H1 (cell line): ENCODE measurements at regions not wholly inside any gene's neighbourhood (a gene's known extent, or its start where the extent isn't known, plus 50 kb on each side); places are given as distances from the start of the nearest gene placed in this dataset.

Experiments
- CTCF ChIA-PET: fragments of 300-600 bp; sonication (Branson Sonifier 250); formaldehyde crosslinking; loops from one replicate; lab custom pipeline; 2021; ENCODE audit not compliant: partially characterized antibody; lab: Charles Lee
- POLR2A ChIA-PET: fragments of 300-600 bp; sonication (Branson Sonifier 250); formaldehyde crosslinking; loops from one replicate; lab custom pipeline; 2021; ENCODE audit warnings: inconsistent platforms; ENCODE audit not compliant: partially characterized antibody; lab: Charles Lee
- DNase-seq, 2 experiments: peaks; one replicate each; pipeline versions ENCODE4 v3.0.0 to v3.0.0-alpha.2; 2010 to 2022; ENCODE audit warnings: low spot score in 2 of 2, low read depth in 1 of 2, mixed read lengths in 1 of 2
- FAIRE-seq: peaks from 2 replicates; lab custom pipeline; 2011; peaks lifted over from hg19 to GRCh38; lab: Jason Lieb, UNC
- H2AFZ ChIP-seq: 2 replicates; pipeline ENCODE4 v1.8.1; 2012; ENCODE audit warnings: low read length, inconsistent platforms
- H2AK5ac ChIP-seq: 2 replicates; pipeline ENCODE4 v1.6.1; 2013; ENCODE audit warnings: low read depth, low read length
- H2BK120ac ChIP-seq: replicated peaks from 2 replicates; pipeline ENCODE3; 2013; ENCODE audit warnings: low read depth, low read length, inconsistent platforms
- H2BK12ac ChIP-seq: 2 replicates; pipeline ENCODE4 v1.6.1; 2013; ENCODE audit warnings: low read depth, low read length
- H2BK15ac ChIP-seq: 2 replicates; pipeline ENCODE4 v1.6.1; 2013; ENCODE audit warnings: low read length
- H2BK20ac ChIP-seq: 2 replicates; pipeline ENCODE4 v1.6.1; 2013; ENCODE audit warnings: low read length
- H2BK5ac ChIP-seq: 2 replicates; pipeline ENCODE4 v1.6.1; 2013; ENCODE audit warnings: low read depth, low read length
- H3K14ac ChIP-seq: 2 replicates; pipeline ENCODE4 v1.6.1; 2013; ENCODE audit warnings: inconsistent platforms; ENCODE audit not compliant: insufficient read length
- H3K18ac ChIP-seq: 2 replicates; pipeline ENCODE4 v1.6.1; 2013; ENCODE audit warnings: low read length; ENCODE audit errors: extremely low read depth
- H3K23ac ChIP-seq: 2 replicates; pipeline ENCODE4 v1.6.1; 2013; ENCODE audit warnings: inconsistent platforms; ENCODE audit not compliant: insufficient read length
- H3K23me2 ChIP-seq: 2 replicates; pipeline ENCODE4 v1.6.1; 2013; ENCODE audit warnings: low read depth, low read length
- H3K27ac ChIP-seq: 2 replicates; pipeline ENCODE4 v1.6.1; 2011; ENCODE audit warnings: low read depth, low read length, inconsistent platforms
- H3K27me3 ChIP-seq, 4 experiments: replicated peaks in 1 of 4; 1 replicate in 1 of 4; 2 replicates in 3 of 4; pipeline versions ENCODE4 v1.6.1 to v1.8.1; 2011 to 2013; ENCODE audit warnings: low read length in 3 of 4, mild to moderate bottlenecking in 3 of 4, inconsistent platforms in 2 of 4, mixed read lengths in 2 of 4, moderate library complexity in 1 of 4; ENCODE audit not compliant: control insufficient read depth in 3 of 4, insufficient read depth in 3 of 4; ENCODE audit errors: extremely low read depth in 1 of 4
- H3K36me3 ChIP-seq, 4 experiments: 2 replicates each; pipeline versions ENCODE4 v1.6.1 to v1.8.1; 2011 to 2013; ENCODE audit warnings: mild to moderate bottlenecking in 4 of 4, low read length in 3 of 4, moderate library complexity in 2 of 4, control low read depth in 1 of 4, inconsistent platforms in 1 of 4; ENCODE audit not compliant: insufficient read depth in 4 of 4, control insufficient read depth in 2 of 4
- H3K4ac ChIP-seq: replicated peaks from 2 replicates; pipeline ENCODE3; 2013; ENCODE audit warnings: low read length, low read depth, mixed read lengths, inconsistent platforms; ENCODE audit not compliant: insufficient read length
- H3K4me1 ChIP-seq, 4 experiments: replicated peaks in 1 of 4; 1 replicate in 1 of 4; 2 replicates in 3 of 4; pipeline versions ENCODE4 v1.6.1 to v1.8.1; 2011 to 2013; ENCODE audit warnings: low read length in 3 of 4, inconsistent platforms in 2 of 4, mixed read lengths in 1 of 4; ENCODE audit not compliant: insufficient read depth in 4 of 4, control insufficient read depth in 3 of 4
- H3K4me2 ChIP-seq, 2 experiments: 2 replicates each; pipeline versions ENCODE4 v1.6.1 to v1.8.1; 2011 to 2013; ENCODE audit warnings: low read depth in 2 of 2, low read length in 2 of 2, control low read depth in 1 of 2, inconsistent platforms in 1 of 2, mild to moderate bottlenecking in 1 of 2; ENCODE audit not compliant: insufficient read depth in 1 of 2
- H3K4me3 ChIP-seq, 4 experiments: fragments of 200-600, 300-600 bp in 1 of 4; sonication (generic), shearing (Covaris generic), sonication (Bioruptor Twin) in 1 of 4; 2 replicates each; pipeline versions ENCODE4 v1.5.1 to v1.8.1; 2011 to 2016; ENCODE audit warnings: low read length in 4 of 4, low read depth in 3 of 4, control low read depth in 2 of 4, inconsistent platforms in 2 of 4, mild to moderate bottlenecking in 2 of 4, mixed read lengths in 1 of 4, moderate library complexity in 1 of 4; ENCODE audit not compliant: insufficient read depth in 2 of 4; ENCODE audit errors: extremely low read depth in 1 of 4
- H3K56ac ChIP-seq: replicated peaks from 2 replicates; pipeline ENCODE3; 2013; ENCODE audit warnings: low read depth, mild to moderate bottlenecking, mixed read lengths, low read length, inconsistent platforms; ENCODE audit not compliant: insufficient read length
- H3K79me1 ChIP-seq: 2 replicates; pipeline ENCODE4 v1.6.1; 2013; ENCODE audit warnings: low read depth, low read length, control low read depth
- H3K79me2 ChIP-seq, 2 experiments: 2 replicates each; pipeline versions ENCODE4 v1.6.1 to v1.8.1; 2012 to 2013; ENCODE audit warnings: low read length in 2 of 2, mild to moderate bottlenecking in 2 of 2, inconsistent platforms in 1 of 2; ENCODE audit not compliant: insufficient read depth in 2 of 2, control insufficient read depth in 1 of 2
- H3K9ac ChIP-seq, 4 experiments: replicated peaks in 1 of 4; 1 replicate in 1 of 4; 2 replicates in 3 of 4; pipeline versions ENCODE4 v1.6.1 to v1.8.1; 2011 to 2013; ENCODE audit warnings: low read depth in 3 of 4, low read length in 3 of 4, control low read depth in 2 of 4, mild to moderate bottlenecking in 2 of 4, moderate library complexity in 2 of 4, inconsistent platforms in 1 of 4; ENCODE audit errors: extremely low read depth in 1 of 4
- H3K9me3 ChIP-seq, 2 experiments: 2 replicates each; pipeline versions ENCODE4 v1.6.1 to v1.8.1; 2012 to 2013; ENCODE audit warnings: mild to moderate bottlenecking in 2 of 2, moderate library complexity in 2 of 2, control low read depth in 1 of 2, inconsistent platforms in 1 of 2, low read depth in 1 of 2, low read length in 1 of 2, mixed read lengths in 1 of 2; ENCODE audit not compliant: insufficient read depth in 2 of 2
- H4K20me1 ChIP-seq, 2 experiments: replicated peaks in 1 of 2; 2 replicates each; pipeline versions ENCODE3 to v1.8.1; 2011 to 2013; ENCODE audit warnings: inconsistent platforms in 2 of 2, low read length in 2 of 2, mild to moderate bottlenecking in 1 of 2; ENCODE audit not compliant: insufficient read depth in 2 of 2, control insufficient read depth in 1 of 2
- H4K5ac ChIP-seq: 2 replicates; pipeline ENCODE4 v1.6.1; 2013; ENCODE audit warnings: low read length, low read depth, mixed read lengths, inconsistent platforms; ENCODE audit not compliant: insufficient read length
- H4K8ac ChIP-seq: 2 replicates; pipeline ENCODE4 v1.8.0; 2013; ENCODE audit warnings: mild to moderate bottlenecking, moderate library complexity, low read length, inconsistent platforms; ENCODE audit not compliant: insufficient read depth; ENCODE audit errors: extremely low read depth
- H4K91ac ChIP-seq: replicated peaks from 2 replicates; pipeline ENCODE3; 2013; ENCODE audit warnings: low read length, mixed read lengths, inconsistent platforms; ENCODE audit not compliant: insufficient read length
- ATF3 ChIP-seq: IDR thresholded peaks from 2 replicates; pipeline ENCODE4 v1.6.1; 2011; ENCODE audit warnings: low read depth, mild to moderate bottlenecking, low read length; ENCODE audit not compliant: insufficient read depth
- CEBPB ChIP-seq: IDR thresholded peaks from 2 replicates; pipeline ENCODE4 v1.6.1; 2012; ENCODE audit warnings: low read depth, low read length
- CTCF ChIP-seq, 3 experiments: IDR thresholded peaks; 1 replicate in 2 of 3; 2 replicates in 1 of 3; pipeline versions ENCODE4 v1.5.1 to v1.6.1; 2011; ENCODE audit warnings: low read length in 3 of 3, mild to moderate bottlenecking in 3 of 3, inconsistent platforms in 2 of 3, low read depth in 1 of 3, moderate library complexity in 1 of 3; ENCODE audit not compliant: insufficient read depth in 1 of 3; ENCODE audit errors: control extremely low read depth in 1 of 3
- E2F6 ChIP-seq: IDR thresholded peaks from 2 replicates; pipeline ENCODE4 v1.6.1; 2012; ENCODE audit warnings: inconsistent platforms
- FOSL1 ChIP-seq: IDR thresholded peaks from 2 replicates; pipeline ENCODE4 v1.6.1; 2011; ENCODE audit warnings: mild to moderate bottlenecking, low read depth, low read length, moderate library complexity; ENCODE audit not compliant: insufficient read depth
- GABPA ChIP-seq: IDR thresholded peaks from 2 replicates; pipeline ENCODE4 v1.6.1; 2011; ENCODE audit warnings: mild to moderate bottlenecking, low read length, moderate library complexity, borderline replicate concordance; ENCODE audit not compliant: insufficient read depth
- KDM4A ChIP-seq: IDR thresholded peaks from one replicate; pipeline ENCODE4 v1.7.1; 2012; ENCODE audit warnings: low read depth, mild to moderate bottlenecking, moderate library complexity, low read length, inconsistent platforms; ENCODE audit not compliant: severe bottlenecking
- POU5F1 ChIP-seq: IDR thresholded peaks from 2 replicates; pipeline ENCODE4 v1.6.1; 2011; ENCODE audit warnings: low read depth, mild to moderate bottlenecking, low read length, moderate library complexity
- SIX5 ChIP-seq: IDR thresholded peaks from 2 replicates; pipeline ENCODE4 v1.6.1; 2011; ENCODE audit warnings: mild to moderate bottlenecking, low read depth, low read length
- SP4 ChIP-seq: IDR thresholded peaks from 2 replicates; pipeline ENCODE4 v1.6.1; 2012; ENCODE audit warnings: low read length, inconsistent platforms
- TBP ChIP-seq: IDR thresholded peaks from 2 replicates; pipeline ENCODE4 v1.6.1; 2011; ENCODE audit warnings: low read depth, low read length, improper control_type of control experiment
- TEAD4 ChIP-seq: IDR thresholded peaks from 2 replicates; pipeline ENCODE4 v1.6.1; 2012; ENCODE audit warnings: low read depth, low read length, inconsistent platforms, mixed read lengths
- WGBS, 2 experiments: shearing (Covaris generic) in 1 of 2; methylation state at CpG; one replicate each; pipeline versions ENCODE4 v1.1.6 to v1.1.7; 2013 to 2015; ENCODE audit warnings: low lambda C conversion rate in 2 of 2, mixed read lengths in 2 of 2, inconsistent platforms in 1 of 2, low coverage in 1 of 2, missing lambda C conversion rate in 1 of 2; ENCODE audit not compliant: insufficient replicate concordance in 2 of 2, insufficient coverage in 1 of 2, insufficient read length in 1 of 2; ENCODE audit errors: extremely low coverage in 1 of 2, missing lambda C conversion rate in 1 of 2; 5-methylcytosine and 5-hydroxymethylcytosine counted together

- Histone ChIP-seq H3K18ac (no peak overlapping the region), H4K20me1 (no peaks in the 10 kb centered on the region), H2BK15ac (no peak overlapping the region), H3K9ac (no peak overlapping the region), H3K27ac (no peak overlapping the region), H2AFZ (no peak overlapping the region), H3K23ac (no peak overlapping the region), H3K36me3 (no peaks in the 10 kb centered on the region), H2BK5ac (no peak overlapping the region), H3K4me2 (no peak overlapping the region), H2BK12ac (no peak overlapping the region), H2AK5ac (no peak overlapping the region), H3K9me3 (peaks cover 2 to 14% of the 10 kb centered on the region in 2 experiments; a peak in 2 of 4 replicates), H4K5ac (no peak overlapping the region), H2BK20ac (no peak overlapping the region), H3K4ac (no peak overlapping the region), H3K79me2 (no peaks in the 10 kb centered on the region), H3K23me2 (no peaks in the 10 kb centered on the region), H3K4me1 (no peaks in the 10 kb centered on the region), H3K4me3 (no peak overlapping the region), H3K56ac (no peak overlapping the region), H3K14ac (no peak overlapping the region), H2BK120ac (no peak overlapping the region), H4K8ac (no peak overlapping the region), H3K27me3 (no peaks in the 10 kb centered on the region), H3K79me1 (no peaks in the 10 kb centered on the region), H4K91ac (no peak overlapping the region)
- DNase-seq (no peak), FAIRE-seq (no peak)
- POLR2A ChIA-PET = no interaction called here
- CTCF ChIA-PET = no interaction called here
- 100% methylated on average over 1 of the region's 1 CpG; no CpG with 5 or more reads in 1 of the 2 experiments for WGBS, 2 experiments
- TF ChIP-seq SIX5 = no peak
- no peak for TF ChIP-seq E2F6
- no peak for TF ChIP-seq GABPA
- no peak for TF ChIP-seq CTCF (IDR thresholded peaks at IDR 0.05; ENCODE audit: control extremely low read depth in 1 of 3, insufficient read depth in 1 of 3, low read depth in 1 of 3, low read length in 3 of 3)
- TF ChIP-seq CEBPB = no peak
- TF ChIP-seq TBP = no peak
- no peak for TF ChIP-seq TEAD4
- no peak for TF ChIP-seq FOSL1
- TF ChIP-seq POU5F1 = no peak
- no peak for TF ChIP-seq KDM4A
- no peak for TF ChIP-seq SP4
- no peak for TF ChIP-seq ATF3
Measured at GRCh38 chr2:123851281-123851680, 173.8 kb upstream of the CNTNAP5 start.
